DND-41 (cell line): ENCODE measurements at regions not wholly inside any gene's neighbourhood (a gene's known extent, or its start where the extent isn't known, plus 50 kb on each side); places are given as distances from the start of the nearest gene placed in this dataset.

ENCODE experiments used
- ATAC-seq: fragments of 200-7000 bp; cut with Tn5 transposase; 3 replicates; pipeline ENCODE4 v1.9.1; 2021; ENCODE audit warnings: low read depth; ENCODE audit not compliant: insufficient read depth
- DNase-seq: peaks from one replicate; pipeline ENCODE4 v3.0.0-alpha.2; 2020
- H2AFZ ChIP-seq: 2 replicates; pipeline ENCODE4 v1.6.0; 2012; ENCODE audit warnings: low read depth, low read length
- H3K27ac ChIP-seq: 2 replicates; pipeline ENCODE4 v1.5.1; 2012; ENCODE audit warnings: low read length, inconsistent platforms
- H3K27me3 ChIP-seq: fragments of 200-600 bp; sonication (generic); 2 replicates; pipeline ENCODE4 v1.6.0; 2012; ENCODE audit warnings: low read length, mild to moderate bottlenecking, inconsistent platforms; ENCODE audit not compliant: insufficient read depth, poor library complexity
- H3K36me3 ChIP-seq: 2 replicates; pipeline ENCODE4 v1.5.1; 2012; ENCODE audit warnings: low read length, inconsistent platforms; ENCODE audit not compliant: insufficient read depth
- H3K4me1 ChIP-seq: 2 replicates; pipeline ENCODE4 v1.5.1; 2012; ENCODE audit warnings: mild to moderate bottlenecking, low read length; ENCODE audit not compliant: insufficient read depth
- H3K4me2 ChIP-seq: 2 replicates; pipeline ENCODE4 v1.6.0; 2012; ENCODE audit warnings: mild to moderate bottlenecking, moderate library complexity, low read length, inconsistent platforms; ENCODE audit not compliant: insufficient read depth
- H3K4me3 ChIP-seq, 2 experiments: fragments of 200-600 bp in 1 of 2; shearing (Covaris generic) in 1 of 2; 2 replicates each; pipeline ENCODE4 v1.5.1; 2012 to 2016; ENCODE audit warnings: inconsistent platforms in 2 of 2, low read length in 2 of 2, mild to moderate bottlenecking in 2 of 2, low read depth in 1 of 2, moderate library complexity in 1 of 2
- H3K79me2 ChIP-seq: 2 replicates; pipeline ENCODE4 v1.6.0; 2012; ENCODE audit warnings: low read length, inconsistent platforms; ENCODE audit not compliant: insufficient read depth
- H3K9ac ChIP-seq: 2 replicates; pipeline ENCODE4 v1.6.0; 2012; ENCODE audit warnings: low read depth, mild to moderate bottlenecking, inconsistent platforms, low read length, moderate library complexity
- H3K9me3 ChIP-seq: 2 replicates; pipeline ENCODE4 v1.5.1; 2012; ENCODE audit warnings: low read length, moderate library complexity, mild to moderate bottlenecking, inconsistent platforms; ENCODE audit not compliant: insufficient read depth, severe bottlenecking
- H4K20me1 ChIP-seq: 2 replicates; pipeline ENCODE4 v1.6.0; 2012; ENCODE audit warnings: low read length; ENCODE audit not compliant: insufficient read depth
- CTCF ChIP-seq: IDR thresholded peaks from 2 replicates; pipeline ENCODE4 v1.5.1; 2012; ENCODE audit warnings: borderline replicate concordance, low read length, moderate library complexity, mild to moderate bottlenecking; ENCODE audit not compliant: poor library complexity, severe bottlenecking; ENCODE audit errors: extremely low read depth
- EZH2 ChIP-seq: IDR thresholded peaks from 3 replicates; pipeline ENCODE4 v1.6.1; 2012; ENCODE audit warnings: borderline replicate concordance, low read depth, mild to moderate bottlenecking, moderate library complexity, low read length, inconsistent platforms; ENCODE audit not compliant: severe bottlenecking

- no peaks in the 10 kb centered on the region for H3K36me3 ChIP-seq
- no peaks in the 10 kb centered on the region for H3K4me1 ChIP-seq
- H3K79me2 ChIP-seq, result no peaks in the 10 kb centered on the region
- DNase-seq (no peak), ATAC-seq (no peak)
- no peak overlapping the region for H3K4me2 ChIP-seq
- no peak overlapping the region for H2AFZ ChIP-seq
- H3K27me3 ChIP-seq, result no peaks in the 10 kb centered on the region
- no peaks in the 10 kb centered on the region for H3K9me3 ChIP-seq
- no peak overlapping the region for H3K4me3 ChIP-seq
- no peaks in the 10 kb centered on the region for H4K20me1 ChIP-seq
- no peak overlapping the region for H3K27ac ChIP-seq
- no peak for TF ChIP-seq CTCF
- no peak for TF ChIP-seq EZH2
- H3K9ac ChIP-seq, result no peak overlapping the region
Measured at GRCh38 chr2:24418166-24418841, 58.0 kb upstream of the ITSN2 start.

GRCh38 chr2:24412812-24413211 is 52.5 kb upstream of the ITSN2 start:
- DNase-seq (no peak), ATAC-seq (no peak)
- Histone ChIP-seq H3K9me3 (no peaks in the 10 kb centered on the region), H3K79me2 (no peaks in the 10 kb centered on the region), H3K9ac (no peak overlapping the region), H3K4me1 (no peaks in the 10 kb centered on the region), H3K4me3 (no peak overlapping the region), H4K20me1 (no peaks in the 10 kb centered on the region), H2AFZ (peak overlapping the region; percentile 9; the same call in 1 of the 2 replicates), H3K27me3 (no peaks in the 10 kb centered on the region), H3K36me3 (no peaks in the 10 kb centered on the region), H3K27ac (no peak overlapping the region), H3K4me2 (no peak overlapping the region)
- no peak for TF ChIP-seq EZH2
- TF ChIP-seq CTCF, result no peak

GRCh38 chr2:24411488-24412151 is 51.3 kb upstream of the ITSN2 start:
- H2AFZ ChIP-seq, result peak overlapping the region; percentile 51; the same call in 1 of the 2 replicates

More at GRCh38 chr2:24411488-24412151, 51.3 kb upstream of the ITSN2 start:
- ATAC-seq, result no peak
- Histone ChIP-seq H3K4me2 (no peak overlapping the region), H3K27me3 (no peaks in the 10 kb centered on the region), H3K27ac (no peak overlapping the region), H3K9ac (no peak overlapping the region), H3K36me3 (no peaks in the 10 kb centered on the region), H4K20me1 (no peaks in the 10 kb centered on the region), H3K79me2 (no peaks in the 10 kb centered on the region), H3K4me3 (no peak overlapping the region), H3K9me3 (no peaks in the 10 kb centered on the region), H3K4me1 (no peaks in the 10 kb centered on the region)
- no peak for DNase-seq
- no peak for TF ChIP-seq EZH2
- no peak for TF ChIP-seq CTCF
